HG02763 (cell line): ENCODE measurements at regions not wholly inside any gene's neighbourhood (a gene's known extent, or its start where the extent isn't known, plus 50 kb on each side); places are given as distances from the start of the nearest gene placed in this dataset.
"Not testable (repeated sequence)": the region's sequence is repeated elsewhere in the genome, so short reads cannot be mapped to it uniquely, and the experiment has no call there.

Experiments
- ATAC-seq: cut with Tn5 transposase; IDR thresholded peaks from one replicate; pipeline ENCODE4 v1.9.1; 2021; ENCODE audit warnings: mild to moderate bottlenecking, moderate library complexity; ENCODE audit not compliant: unreplicated experiment

DNA sequence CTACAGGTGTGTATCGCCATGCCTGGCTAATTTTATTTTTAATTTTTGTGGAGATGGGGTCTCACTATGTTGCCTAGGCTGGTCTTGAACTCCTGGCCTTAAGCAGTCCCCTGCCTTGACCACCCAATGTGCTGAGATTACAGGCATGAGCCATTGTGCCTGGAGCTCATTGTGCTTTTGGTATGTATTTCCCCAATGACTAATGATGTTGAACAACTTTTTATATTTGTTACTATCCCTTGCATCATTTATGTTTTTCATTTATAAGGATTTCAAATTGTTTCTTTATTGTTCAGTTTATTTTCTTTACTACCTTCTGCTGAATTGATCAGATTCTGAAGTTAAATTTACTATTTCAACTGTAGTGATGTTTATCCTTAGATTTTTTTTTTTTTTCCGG lies 199.7 kb downstream of the CEP135 start:
- ATAC-seq, result no peak

DNA sequence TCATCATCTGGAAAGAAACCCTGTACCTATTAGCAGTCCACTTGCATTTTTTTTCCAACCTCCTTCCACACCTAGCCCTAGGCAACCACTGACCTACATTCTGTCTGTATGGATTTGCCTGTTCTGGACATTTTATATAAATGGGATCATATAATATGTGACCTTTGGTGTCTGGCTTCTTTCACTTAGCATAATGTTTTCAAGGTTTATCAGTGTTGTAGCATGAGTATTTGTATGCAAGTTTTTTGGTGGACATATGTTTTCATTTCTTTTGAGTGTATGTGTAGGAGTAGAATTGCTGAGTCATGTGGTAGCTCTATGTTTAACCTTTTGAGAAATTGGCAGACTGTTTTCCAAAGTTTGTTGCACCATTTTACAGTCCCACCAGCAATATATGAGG lies 198.6 kb downstream of the CEP135 start:
- no peak for ATAC-seq

DNA sequence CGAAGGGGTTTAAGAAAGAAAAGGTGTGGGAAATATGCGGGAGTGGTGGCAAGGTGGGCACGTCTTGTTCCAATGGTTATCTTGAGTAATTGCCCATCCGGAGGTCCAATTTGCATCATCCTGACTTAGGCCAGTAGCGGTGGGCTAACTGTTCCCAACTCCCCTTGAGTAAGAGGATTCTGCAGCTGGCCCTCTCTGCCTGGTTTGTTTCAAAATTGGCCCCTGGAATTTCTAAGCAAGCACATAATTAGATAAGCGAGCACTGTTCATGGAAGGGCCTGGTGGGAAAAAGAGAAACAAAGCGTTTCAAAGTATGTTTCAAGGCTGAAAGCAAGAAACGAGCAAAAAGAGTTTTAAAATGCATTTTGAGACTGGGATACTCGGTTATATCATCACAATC lies 198.2 kb downstream of the CEP135 start:
- ATAC-seq, result no peak

DNA sequence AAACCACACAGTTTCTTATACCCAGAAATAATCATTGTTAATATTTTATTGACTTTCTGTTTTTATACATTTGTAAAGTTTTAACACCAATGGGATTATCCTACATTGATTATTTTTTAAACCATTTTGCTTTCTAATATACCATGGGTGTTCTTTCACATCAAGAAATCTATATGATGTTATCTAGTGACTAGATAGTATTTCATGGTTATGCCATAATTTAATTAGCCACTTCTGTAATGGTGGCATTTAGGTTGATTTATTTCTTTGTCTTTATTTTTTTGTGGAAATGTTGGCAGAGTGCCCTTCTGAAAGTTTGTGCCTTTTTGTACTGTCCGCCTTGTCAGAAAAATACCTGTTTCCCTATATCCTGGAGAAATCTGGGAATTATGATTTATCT lies 193.3 kb downstream of the CEP135 start:
- ATAC-seq, result no peak

DNA sequence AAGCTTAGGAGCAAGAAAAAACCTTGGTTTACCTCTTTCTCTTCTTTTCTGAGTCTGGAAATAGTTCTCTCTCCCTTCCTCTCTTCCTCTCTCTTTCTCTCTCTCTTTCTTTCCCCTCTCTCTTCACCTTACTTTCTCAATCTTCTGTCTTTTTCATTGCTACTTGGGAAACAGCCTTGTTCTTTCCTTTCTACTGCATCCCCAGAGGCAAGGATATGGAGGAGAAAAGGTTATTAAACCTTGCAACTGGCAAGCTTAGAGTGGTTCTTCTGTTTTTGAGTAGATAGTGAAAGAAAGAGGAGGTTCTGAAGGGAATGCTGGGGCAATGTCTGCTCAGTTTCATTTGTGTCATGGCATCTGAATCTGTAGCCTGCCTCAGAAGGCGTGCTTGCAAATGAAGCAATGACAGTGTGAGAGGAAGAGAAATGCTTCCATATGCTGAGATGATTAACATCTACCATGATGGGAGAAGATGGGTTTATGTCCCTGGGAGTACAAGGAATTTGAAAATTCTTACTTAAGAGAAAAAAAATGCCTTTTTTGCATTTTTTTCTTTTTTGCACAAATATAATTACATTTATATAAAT lies 190.6 kb downstream of the CEP135 start:
- ATAC-seq, result no peak

DNA sequence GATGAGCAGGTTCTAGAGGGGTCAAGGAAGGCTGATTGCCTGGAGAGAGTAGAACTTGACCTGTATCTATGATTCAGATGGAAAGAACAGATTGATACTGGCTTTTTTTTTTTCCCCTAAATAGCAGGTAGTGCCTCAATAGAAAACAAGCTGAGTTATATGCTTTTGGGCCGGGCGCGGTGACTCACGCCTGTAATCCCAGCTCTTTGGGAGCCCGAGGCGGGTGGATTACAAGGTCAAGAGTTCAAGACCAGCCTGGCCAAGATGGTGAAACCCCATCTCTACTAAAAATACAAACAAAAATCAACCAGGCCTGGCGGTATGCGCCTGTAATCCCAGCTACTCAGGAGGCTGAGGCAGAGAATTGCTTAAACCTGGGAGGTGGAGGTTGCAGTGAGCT lies 186.1 kb downstream of the CEP135 start:
- ATAC-seq, result not testable (repeated sequence)

DNA sequence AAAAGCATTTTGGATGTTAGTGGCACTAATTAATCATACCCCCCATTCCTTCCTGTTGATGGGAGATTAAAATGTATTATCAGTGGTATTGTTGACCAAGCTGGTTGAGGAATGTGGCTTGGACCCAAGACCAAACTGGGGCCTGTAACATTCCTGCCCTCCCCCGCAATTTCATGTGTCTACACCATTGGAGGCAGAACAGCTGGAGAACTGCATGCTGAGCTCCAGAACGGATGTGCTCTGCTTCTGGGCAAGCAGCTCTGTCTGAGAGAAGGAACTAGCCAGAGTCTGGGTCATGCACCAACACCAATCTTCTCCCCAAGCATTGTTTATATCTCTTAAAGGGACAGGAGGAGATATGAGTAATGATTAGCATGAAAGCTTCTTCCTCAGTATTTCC lies 185.5 kb downstream of the CEP135 start:
- no peak for ATAC-seq

DNA sequence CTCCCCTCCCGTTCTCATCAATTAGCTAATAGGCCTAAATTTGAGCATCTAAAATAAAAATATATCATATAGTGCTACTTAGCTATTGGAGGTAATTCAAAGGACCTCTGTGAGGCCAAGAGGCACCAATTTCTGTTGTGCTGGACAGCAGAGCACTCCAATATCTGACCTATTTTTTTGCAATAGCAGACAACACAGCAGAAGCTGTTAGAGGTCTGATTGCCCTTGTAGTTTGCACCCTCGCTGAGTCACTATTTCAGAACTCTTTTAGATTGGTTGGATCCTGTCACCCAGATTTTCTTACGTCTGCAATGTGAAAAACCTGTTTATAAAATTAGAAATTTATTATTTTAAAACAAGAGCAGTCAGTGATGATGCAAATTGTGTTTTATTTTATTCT lies 184.1 kb downstream of the CEP135 start:
- no peak for ATAC-seq

DNA sequence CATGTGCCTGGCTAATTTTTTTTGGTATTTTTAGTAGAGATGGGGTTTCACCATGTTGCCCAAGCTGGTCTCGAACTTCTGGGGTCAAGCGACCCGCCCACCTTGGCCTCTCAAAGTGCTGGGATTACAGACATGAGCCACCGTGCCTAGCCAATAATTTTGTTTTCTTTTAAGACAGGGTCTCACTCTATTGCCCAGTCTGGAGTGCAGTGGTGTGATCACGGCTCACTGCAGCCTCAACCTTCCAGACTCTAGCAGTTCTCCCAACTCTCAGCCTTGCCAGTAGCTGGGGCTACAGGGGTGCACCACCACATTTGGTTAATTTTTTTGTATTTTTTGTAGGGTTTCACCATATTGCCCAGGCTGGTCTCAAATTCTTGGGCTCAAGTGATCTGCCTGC lies 183.4 kb downstream of the CEP135 start:
- ATAC-seq, result not testable (repeated sequence)

DNA sequence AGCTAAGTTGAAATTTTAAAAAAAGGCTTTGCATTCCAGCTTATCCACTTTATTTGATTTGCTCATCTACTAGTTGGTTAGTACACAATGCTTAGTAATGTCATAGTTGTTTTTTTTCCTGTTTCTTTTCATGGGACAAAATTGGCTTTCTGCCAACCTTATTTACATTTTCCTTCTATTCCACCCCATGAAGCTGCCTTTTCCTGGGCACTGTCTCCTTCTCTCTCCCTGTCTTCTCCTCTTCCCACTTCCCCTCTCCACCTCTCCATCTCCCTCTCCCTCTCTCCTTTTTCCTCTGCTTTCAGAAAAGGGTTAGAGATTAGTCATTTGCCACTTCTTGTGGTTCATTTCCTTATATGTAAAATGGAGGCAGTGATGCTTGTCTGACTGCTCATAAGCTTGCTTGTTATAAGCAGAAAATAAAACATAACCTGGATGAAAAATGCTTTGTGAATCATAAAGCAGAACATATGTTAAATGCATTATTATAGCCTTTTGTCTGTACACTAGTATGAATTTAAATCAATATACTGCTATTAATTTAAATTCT lies 181.9 kb downstream of the CEP135 start:
- no peak for ATAC-seq

DNA sequence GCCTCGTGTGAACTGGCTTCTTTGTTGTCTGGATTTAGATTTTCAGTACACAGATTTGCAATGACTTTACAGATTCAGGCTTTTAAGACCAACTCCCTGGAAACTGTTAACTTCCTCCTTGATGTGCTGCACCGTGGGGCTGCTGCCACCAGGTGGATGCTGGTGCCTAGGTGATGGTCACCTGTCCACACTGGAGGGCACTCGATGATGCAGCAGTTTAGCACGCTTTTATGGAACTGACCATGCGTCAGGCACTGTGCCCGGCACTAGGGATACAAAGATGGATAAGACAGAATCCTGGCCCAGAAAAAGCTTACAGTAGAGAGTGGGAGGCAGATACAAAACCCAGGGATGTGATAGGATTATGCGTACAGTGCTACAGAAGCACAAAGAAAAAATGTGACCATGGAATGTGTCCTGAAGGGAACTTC lies 180.7 kb downstream of the CEP135 start:
- ATAC-seq, result no peak

DNA sequence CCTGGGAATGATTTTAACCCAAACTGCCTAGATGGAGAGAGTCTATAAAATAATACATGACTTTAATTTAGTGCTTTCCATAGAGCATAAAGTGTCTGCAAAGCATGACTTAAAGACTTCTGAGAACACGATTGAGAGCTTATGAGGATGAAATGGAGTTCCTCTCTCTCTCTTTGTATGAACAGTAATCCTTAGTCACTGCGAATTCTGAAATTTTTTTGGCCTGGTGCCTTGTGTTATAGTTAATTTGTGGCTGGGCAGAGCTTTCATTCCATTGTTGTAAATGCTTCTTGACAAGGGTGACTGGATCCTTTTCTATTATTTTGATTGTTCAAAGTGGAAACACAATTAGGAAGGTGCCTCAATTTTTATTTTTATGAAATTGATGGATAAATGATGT lies 179.5 kb downstream of the CEP135 start:
- ATAC-seq, result no peak

DNA sequence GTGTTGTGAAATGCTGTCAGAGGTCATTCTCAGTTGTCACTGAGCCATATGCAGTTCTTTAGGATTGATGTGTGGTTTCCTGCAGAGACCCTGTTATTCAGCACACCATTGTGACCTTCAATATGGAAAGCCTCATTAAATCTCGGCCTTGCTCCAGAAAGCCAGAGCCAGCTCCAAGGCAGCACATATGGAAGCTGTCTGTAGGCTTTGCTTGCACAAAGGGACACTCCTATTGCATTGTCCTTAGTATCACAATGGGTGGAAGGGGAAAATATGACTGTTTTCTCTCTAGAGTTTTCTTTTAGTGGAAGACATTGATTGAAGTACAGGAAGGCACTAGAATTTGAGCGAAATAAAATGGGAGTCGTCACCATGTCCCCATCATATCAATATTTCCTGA lies 179.0 kb downstream of the CEP135 start:
- no peak for ATAC-seq

DNA sequence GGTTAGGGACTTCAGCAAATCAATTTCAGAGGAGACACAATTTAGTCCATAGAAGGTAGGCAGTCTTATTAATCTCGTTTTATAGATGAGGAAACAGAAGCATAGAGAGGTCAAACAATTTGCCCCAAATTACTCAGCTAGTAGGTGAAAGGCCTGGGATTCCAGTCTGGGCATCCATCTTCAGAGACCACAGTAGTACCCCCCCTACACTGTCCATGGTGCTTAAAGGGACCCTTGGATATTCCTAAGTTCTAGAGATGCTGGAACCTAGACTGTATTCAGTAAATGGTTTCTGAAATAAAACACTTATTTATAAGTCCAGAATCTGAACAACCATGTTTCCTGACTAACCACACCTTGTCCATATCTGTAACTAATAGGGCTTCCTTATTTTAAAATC lies 174.8 kb downstream of the CEP135 start:
- ATAC-seq, result no peak

DNA sequence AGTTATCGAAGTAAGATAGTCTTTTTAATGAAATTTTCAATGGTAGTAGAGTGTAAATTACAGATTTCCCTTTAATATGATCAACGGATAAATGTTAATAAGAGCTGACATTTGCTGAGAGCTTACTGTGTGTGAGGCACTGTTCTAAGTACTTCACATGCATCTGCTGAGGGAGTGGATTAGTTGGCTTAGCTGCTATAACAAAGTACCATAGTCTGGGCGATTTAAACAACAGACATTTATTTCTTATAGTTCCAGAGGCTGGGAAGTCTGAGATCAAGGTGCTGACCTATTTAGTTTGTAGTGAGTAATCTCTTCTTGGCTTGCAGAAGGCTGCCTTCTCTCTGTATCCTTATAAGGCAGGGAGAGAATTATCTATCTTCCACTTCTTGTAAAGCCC lies 174.3 kb downstream of the CEP135 start:
- no peak for ATAC-seq

DNA sequence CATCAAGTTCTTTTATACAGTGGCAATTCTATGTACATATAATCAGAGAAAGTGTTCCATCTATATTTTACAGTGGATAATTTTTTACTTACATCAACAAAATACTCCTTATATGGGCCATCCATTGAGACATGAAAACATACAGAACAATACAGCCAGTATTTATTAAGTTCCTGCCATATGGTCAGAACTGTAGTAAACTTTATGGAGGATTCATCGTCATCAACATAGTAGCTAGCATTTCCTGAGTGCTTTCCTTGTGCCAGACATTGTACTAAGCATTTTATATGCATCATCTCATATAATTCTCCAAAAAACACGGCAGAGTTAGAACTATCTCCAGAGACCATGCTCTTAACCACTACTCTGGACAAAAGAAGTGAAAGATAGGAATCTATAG lies 170.1 kb downstream of the CEP135 start:
- no peak for ATAC-seq

DNA sequence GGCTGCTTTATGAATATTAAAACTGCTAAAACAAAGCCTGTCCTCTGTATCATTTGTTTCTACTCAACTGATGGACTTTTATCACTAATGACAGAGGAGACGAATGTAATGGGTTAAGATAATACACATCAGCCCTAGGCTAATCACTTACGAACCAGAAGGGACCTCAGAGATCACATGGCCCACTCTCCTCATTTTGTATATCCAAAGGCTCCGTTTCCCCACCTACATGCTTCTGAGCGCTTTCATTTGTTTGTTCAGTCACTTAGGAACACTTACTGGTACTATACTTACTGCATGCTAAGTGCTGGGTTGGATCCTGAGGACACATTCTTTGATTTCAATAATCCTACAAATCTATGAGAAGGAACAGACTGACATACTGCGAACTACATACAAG lies 169.3 kb downstream of the CEP135 start:
- no peak for ATAC-seq

DNA sequence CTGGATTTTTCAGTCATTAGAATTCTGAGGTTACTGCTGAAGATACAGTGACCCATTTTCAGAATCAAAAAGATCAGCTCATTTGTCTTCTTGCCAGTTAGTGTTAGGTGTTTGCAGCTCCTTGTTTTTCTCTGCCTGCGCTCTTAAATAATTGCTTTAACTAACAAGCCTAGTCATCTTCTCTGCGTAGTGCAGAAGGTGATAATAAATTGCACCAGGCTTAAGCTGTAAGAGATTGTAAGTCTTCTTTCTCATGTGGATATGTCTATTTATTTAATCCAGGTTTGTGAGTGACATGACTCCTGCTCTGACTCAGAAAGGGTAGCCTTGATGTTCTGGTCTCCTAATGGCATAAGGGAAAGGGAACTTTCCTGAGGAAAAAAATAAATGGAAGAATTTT lies 167.2 kb downstream of the CEP135 start:
- no peak for ATAC-seq

DNA sequence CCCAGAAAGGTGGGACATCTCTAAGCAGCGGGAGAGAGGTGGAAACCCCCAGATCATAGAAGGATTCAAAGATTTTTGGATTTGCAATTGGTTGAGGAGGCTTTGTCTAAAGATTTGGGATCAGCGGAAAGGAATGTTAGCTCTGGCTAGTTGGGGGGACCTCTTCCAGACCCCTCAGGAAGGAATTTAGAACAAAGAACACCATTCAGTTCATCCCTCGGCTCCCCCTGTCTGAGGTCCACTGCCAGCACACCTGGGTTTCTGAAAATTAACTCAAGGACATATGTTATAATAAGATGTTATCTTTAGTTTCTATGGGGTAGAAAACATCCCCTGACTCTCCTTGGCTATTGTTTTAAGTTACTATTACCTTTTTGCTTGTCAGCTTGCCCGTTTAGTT lies 163.6 kb downstream of the CEP135 start:
- ATAC-seq, result no peak

DNA sequence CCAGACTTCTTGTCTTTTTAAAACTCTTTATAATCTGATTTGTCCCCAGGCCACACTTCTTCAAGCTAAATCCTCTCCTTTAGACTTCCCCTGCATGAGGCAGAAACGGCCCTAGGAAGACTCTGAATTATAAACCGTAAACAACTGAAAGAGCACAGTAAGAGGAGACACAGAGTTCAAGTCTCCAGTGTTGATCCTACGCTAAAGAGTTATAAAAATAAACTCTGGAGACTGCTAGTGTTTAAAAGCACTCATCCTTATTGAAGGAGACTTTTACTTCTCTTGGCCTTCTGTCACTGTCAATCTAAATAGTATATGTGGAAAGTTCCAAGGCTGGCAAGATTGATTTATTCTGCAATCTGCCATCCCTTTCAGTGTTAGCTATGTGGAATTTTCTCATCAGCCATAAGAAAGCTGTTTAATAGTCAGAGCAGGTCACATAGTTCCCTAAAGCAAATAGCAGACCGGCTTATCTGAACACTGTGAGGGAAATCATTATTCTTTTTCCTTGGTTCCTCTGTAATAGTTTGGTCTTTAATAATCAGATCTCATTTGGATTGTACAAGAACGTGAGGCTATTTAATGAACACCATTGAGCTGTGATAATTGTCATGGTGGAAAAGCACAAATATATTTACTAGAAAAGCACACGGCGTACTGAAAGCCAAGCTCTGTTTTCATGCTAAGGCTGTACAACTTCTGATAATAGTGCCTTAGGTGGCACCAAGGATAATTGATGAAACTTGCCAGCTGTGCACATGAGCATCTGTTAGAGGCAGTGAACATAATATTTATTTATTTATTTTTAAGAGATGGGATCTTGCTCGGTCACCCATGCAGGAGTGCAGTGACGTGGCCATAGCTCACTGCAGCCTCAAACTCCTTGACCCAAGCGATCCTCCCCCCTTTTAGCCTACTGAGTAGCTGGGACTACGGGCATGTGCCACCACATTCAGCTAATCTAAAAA lies 157.7 kb downstream of the CEP135 start:
- no peak for ATAC-seq

DNA sequence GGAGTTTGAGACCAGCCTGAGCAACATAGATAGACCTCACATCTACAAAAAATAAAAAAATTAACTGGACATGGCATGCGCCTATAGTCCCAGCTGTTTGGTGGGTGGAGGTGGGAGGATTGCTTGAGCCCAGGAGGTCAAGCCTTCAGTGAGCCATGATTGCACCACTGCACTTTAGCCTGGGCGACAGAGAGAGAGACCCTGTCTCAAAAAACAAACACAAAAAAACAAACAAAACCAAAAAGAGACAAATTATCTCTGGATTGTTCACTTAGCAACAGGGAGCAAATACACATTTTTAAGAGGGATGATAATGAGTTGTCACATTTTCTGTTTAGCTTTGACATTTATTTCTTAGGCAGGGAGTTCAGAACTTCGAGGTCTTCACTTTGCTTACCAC lies 155.4 kb downstream of the CEP135 start:
- ATAC-seq, result no peak

DNA sequence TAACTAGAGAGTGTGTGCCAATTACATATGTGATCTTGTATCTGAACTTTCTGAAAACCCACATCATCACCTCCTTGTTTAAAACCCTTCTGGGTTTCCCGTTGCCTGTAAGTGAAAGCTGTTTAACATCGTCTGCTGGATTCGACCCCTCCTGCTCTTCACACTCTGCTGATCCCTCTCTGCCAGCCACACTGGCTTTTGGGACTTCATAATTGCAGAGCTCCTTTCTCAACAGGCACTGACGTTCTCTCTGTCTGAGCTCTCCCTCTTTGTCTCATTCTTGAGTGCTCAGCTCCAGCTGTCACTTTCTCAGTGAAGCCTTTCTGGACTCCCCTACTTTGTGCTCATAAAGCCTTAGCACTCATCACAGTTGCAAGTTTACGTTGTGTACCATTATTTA lies 153.9 kb downstream of the CEP135 start:
- no peak for ATAC-seq
